ENCODE measurements at regions not wholly inside any gene's neighbourhood (a gene's known extent, or its start where the extent isn't known, plus 50 kb on each side); places are given as distances from the start of the nearest gene placed in this dataset.

DNA sequence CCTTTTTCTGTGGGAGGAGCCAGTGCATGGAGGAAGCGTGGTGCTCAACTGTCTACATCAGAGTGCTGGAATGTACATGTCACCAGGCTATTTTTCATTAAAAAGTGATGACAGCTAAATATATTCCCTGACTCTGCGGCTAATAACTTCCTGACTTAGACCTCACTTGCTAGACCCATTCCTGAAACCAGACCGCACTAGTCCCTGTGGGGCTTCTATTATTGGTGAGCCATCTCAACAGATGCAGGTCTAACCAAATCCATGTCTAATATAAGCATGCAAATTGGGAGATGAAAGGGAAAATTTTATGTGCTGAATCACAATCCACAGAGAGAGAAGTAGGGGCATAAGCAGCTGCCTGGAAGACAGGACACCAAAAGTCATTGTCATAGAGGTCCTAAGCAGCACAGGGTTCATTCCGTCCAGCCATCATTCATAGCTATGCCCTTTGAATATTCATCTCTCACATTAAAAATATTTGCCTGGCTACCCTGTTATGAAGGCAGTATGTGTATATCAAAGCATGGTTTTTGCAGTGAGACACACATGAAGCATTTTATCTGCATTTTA lies 110.9 kb upstream of the BLID start:
- DNase-seq: no peak

DNA sequence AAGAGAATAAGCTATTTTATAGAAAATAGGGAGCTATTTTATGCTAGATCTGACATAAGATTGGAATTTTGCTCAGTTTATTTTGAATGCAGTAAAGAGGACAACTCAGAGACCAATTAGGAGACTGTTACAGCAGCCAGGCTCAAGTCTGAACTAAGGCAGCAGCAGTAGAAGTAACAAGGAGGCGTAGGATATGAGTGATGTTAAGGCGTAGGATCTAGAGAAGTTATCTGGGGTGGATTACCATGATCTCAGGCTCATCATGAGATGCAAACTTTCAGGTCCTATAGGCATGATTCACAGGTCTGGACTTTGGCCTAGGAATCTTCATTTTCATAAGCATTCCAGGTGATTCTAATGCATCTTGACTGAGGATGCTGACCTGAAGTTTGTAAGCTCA lies 108.9 kb upstream of the BLID start:
- DNase-seq: no peak

DNA sequence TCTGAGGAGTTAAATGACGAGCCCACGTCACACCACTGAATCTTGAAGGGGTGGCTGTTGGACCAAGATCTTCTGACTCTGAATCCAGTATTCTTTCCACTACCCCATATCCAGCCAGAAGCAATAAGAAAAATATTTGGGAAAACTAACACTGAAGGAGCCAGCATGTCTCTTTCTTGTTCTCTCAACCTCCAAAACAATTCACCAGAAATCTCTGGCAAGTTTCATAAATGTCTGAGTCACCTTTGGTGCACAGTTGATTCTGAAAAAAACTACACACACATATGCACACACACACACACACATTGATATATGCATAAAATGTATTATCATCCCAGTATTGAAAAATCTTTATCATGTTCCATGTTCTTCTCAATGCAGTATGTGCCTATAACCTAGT lies 104.3 kb upstream of the BLID start:
- no peak for DNase-seq

DNA sequence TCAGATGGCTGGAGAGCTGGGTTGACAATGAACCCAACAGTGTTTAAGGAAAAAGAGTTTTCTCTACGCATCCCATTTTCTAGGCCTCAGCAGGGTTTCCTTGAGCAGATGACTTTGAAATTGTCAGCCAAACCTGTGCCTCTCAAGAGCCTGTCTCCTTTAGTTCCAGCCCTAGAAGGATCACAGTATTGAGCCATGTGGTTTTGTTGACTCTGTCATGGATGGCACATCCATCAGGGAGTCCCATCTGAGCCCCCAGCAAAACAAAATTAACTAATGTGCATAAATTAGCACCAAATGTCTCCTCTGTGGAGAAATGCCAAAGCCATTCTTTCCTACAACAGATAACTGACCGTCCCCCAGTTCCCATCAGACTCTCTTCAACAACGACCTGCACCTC lies 103.8 kb upstream of the BLID start:
- DNase-seq: no peak

DNA sequence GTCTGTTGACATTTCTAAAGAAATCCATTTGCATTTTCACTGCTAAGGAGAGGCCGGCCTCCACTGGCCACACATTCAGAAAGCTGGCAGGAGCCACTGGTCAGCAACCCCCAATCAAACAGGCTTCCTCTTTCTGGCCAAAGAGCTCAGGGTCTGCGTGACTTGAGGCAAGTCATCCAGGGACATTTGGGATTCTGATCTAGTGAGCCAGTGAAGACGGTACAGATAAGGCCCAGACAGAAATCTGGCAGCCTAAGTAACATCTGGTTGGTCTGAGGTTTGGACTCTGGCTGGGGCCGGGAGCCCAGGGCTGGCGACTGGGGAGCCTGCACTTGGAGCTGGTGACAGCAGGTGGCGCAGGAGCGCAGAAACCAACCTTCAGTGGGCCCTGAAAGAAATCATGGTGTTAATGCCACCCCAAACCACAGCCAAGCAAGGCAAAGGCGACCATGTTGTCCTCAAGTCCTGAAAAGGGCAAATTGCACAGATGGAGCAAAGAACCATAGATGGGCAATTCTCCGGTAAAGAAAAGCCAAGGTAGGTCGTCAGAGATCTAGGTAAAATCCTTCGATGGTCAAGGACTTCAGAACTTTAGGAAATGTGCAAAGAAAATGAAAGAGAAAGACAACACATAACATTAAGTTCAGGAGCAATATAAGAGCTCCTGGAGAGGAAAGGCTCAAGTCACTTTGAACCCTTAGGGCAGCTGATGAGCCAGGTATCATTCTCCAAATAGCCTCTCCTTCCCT lies 99.4 kb upstream of the BLID start:
- peak; percentile 74 for DNase-seq

DNA sequence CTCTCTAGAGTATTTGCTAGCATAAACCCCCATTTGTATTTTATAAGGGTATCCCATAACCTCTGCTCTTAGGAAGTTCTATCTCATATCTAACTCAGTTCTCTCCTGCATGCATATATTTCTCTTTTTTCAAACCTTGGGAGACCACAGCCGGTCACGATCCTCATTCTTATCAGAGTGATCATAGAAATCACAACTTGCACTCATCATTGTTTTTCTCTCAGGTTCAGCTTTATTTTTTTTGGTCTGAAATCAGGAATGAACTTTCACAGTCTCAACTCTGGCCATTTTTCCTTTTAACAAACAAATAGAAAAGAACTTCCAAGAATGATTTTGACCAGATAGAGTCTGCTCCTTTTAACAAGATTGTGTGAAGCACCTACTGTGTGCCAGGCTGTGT lies 98.6 kb upstream of the BLID start:
- no peak for DNase-seq

DNA sequence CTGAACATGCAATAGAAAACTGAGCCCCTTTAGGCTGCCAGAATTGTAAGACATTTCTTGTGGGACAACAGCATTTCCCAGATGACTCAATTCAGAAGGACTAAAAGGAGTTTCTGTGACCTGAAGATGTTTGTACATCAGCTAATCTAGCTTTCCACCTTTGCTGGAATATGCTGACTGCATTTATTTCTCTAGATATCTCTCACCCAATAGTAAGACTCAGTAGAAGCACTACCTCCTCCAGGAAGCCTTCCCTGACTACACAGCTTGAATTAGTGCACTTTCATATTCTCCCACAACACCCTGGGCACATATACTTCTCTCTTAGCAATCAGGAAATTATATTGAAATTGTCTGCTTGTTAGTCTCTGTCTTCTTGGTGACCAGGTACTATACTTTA lies 98.1 kb upstream of the BLID start:
- DNase-seq: no peak

DNA sequence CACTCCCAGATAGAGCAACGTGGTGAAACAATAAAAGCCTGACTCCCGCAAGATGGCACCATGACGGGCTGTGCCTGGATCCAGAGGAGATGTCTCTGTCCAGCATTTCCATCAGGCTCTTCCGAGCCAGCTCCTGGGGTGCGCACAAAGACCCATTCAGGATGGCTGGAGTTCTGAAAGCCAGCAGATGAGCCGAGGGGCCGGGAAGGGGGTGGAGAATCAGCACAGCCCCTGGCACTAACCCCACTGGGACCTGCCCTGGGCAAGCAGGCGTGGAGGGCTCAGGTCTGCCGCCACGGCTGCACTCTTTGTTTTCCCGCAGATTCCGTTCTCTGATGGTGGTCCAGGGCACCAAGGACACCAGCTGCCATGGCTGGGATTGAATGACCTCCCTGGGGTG lies 97.2 kb upstream of the BLID start:
- no peak for DNase-seq

DNA sequence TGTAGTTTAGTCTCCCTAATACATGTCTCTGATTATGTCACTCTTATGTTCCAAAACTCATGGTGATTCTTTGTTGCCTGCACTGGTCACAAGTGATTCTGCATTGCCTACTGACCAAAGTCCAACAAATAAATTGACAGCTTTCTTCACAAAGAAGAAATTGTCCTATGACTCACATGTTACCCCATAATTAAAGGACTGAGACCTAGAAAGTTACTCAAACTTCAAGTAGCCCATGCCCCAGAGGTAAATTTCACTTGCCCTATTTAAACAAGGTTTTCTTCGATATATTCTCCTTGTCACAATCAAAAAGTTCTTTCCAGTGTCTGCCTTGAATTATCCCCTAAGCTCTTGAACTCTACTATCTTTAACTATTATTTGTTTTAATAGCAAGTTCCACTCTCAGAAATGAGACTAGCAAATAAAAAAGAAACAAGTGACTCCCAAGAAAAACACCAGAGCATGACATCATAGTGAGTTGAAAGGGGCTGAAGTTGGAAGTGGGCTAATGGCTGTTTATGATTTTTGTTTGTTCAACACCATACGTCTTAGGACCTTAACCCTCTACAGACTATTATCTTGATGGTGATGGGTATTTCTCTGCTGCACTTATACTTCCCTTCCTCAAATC lies 94.5 kb upstream of the BLID start:
- no peak for DNase-seq

DNA sequence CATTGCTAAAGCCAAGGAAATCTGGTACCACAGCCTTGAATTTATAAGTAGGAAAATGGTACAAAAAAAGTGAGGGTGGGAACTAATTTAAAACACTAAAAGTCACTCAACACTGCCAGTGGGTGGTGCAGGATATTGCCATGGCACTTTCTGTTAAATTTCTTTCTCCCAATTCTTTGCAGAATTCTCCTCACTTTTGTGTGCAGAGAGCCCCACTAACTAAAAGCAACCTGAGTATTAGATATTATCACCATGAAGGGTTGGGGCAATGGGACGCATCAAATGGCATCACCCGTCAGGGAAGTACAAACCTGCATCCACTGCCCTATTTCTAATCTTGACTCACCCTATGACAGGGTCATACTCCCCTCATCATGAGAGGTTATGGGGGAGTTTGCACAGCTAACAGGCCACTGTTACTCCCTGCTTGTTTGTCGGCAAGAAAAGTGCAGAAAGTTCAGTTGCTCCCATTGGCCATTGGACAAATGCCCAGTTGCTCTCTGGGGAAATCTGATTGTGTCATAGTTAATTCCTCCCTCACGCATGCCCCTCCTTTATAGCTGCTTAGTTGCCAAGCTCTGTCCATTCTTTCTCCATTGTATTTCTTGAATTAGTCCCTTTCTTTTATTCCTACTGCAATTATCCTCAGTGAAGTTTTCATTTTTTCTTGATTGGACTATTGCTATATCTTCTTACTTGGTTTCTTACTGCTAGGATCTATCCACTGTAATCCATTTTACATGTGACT lies 93.8 kb upstream of the BLID start:
- DNase-seq: no peak

DNA sequence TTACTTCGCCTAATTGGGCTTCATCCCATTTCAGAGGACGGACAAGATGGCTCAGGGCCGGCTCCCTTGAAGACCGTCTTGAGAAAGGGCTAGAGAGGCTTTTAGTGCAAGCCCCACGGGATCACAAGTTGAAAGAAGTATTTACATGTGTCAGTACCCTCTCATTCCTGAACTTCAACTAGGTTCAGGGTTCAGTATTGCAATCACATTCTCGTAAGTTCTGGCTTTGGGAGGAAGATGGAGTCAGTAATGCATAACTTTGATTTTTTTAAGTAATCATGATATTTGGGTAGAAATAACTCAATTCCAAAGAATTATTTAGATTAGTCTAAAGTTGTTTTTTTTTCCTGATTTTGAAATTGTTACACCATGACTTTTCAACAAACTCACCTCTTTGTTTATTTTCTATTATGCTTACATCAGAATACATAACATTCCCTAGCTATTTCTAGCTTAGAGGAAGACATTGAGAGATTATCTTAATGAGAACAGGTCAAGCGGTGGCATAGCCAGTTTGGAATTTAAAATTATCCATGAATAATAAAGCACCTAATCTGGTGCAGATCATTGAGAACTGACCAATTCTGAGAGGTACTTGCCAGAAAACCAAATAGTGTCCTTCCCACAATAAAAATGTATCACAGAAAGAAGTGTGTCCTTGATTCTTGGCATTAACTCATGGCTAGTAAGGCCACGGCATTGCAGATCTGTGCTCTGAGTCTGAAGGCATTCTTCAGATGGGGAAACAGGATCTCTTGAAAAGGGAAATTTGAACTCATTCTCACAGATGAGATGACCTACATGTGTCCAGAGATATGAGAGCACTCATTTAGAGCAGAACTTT lies 92.1 kb upstream of the BLID start:
- DNase-seq: no peak

DNA sequence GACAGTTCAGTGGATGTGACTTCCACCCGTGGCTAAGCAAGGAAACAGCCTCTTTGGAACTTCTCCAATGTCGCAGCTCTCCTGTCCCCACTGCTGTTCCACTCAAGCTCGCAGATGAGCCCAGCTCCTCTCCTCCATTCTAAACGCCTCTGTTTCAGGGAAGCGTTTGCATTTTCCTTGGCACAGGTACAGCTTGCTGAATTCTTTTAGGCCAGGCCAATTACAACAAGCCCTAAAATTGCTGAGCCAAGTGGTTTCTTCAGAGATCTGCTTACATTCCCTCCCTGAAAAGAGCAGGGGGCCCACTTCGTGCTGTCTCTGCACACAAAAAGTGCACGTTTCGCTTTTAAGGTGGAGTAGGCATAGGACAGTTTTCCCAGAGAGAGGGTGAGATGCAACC lies 91.5 kb upstream of the BLID start:
- no peak for DNase-seq

DNA sequence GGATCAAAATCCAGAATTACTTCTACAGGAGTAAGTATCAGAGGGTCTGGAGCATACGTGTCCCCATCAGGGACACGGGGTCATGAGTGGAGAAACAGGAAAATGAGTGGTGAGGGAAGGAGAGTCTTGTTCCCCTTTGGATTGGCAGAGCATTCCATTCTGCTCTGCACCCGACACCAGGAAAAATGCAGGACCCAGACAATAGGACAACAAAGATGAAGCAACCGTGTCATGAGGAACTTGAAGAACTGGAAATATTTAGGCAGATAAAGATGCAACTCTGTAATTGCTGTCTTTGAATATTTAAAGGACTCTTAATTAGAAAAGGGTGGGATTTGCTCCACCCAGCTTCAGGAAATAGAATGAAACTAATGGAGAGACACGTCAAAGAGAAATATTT lies 89.0 kb upstream of the BLID start:
- DNase-seq: no peak

DNA sequence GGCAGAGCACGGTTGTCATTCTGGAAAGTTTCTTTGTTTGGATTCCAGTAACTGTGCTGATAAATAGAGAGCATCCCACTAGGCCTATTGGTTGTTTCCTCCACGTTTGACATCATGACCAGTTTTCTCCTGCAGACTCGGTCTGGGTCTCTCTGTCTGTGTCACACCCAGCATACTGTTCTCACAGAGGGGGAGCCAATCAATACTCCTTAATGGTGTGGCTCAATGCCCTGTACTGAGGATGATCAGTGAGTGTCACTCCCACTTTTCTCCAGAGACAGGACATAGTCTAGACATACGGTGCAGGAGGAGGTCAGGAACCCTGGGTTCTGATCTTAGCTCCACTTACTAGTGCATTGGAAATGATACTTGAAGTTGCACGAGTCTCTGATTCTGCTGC lies 88.2 kb upstream of the BLID start:
- DNase-seq: no peak

DNA sequence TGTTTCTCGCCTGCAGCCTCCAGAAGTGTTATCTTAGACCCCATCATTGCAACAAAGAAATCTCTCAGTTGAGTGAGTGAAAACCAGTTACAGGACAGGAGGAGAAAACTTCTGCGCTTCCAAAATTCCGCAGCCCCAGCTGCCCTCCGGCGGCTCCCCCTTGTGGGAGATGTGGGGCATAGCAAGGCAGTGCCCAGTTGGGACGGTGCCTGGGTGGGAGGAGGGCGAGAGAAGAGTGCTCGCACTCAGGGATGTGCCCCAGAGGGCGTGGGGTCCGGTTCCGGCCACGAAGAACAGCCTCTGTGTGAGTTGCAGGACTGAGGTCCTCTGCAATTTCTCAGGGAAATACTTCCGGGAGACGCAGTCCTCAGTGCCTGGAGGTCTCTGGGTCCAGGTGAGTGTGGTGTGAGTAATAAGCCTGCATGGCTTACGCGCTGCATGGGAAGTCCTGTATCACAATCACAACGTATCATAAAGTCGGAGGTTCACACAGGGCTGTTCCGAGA lies 87.0 kb upstream of the BLID start:
- peak; percentile 79 for DNase-seq

DNA sequence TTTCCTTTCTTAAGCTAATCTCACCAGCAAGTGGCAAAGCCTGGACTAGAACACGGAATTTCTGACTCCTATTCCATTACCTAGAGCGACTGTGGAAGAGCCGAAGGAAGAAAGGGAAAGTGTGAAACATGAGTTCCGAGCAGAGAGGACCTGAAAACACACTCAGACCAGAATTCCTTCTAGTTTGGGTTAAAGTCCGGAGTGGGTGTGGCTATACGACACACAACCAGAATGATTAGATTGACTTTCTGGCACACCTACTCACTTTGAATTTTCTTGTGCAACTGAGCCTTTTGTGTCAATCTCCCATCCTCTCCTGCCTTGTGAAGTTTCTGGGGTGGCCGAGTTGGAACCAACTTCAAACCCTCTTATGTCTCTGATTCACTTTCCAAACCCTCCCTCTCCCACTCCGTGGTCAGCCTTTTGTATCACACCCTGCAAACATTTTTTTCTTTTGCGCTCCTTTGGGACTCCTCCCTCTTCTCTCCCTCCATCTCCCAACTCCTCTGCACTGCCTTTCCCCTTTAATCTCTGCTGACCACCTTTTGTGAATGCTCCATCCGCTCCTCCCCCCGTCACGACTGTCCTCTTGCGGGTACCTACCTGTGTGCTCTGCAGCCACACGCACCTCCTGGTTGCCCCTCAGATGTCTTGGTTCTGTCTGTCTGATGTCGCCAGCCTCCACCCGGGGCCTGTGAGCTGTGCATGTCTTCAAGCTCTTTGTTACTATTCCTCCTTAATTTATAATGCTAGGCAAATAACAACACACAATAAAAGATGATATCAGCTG lies 86.3 kb upstream of the BLID start:
- no peak for DNase-seq

DNA sequence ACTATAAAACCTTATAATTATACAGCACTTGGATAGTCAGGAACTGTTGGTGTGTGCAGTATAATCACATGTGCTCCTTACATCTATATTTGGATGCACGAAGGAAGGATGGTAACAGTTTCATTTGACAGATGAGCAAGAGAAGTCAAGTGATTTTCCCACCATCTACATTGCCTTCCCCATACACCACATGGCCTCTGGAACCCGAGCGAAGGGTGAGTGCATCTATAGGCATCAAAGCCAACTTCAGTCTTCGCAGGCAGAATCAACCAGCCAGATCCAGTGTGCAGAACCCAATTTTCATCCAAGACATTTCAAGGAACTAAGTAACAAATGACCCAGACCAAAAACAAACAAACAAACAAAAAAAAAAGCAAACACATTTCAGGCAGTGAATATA lies 85.1 kb upstream of the BLID start:
- DNase-seq: no peak

DNA sequence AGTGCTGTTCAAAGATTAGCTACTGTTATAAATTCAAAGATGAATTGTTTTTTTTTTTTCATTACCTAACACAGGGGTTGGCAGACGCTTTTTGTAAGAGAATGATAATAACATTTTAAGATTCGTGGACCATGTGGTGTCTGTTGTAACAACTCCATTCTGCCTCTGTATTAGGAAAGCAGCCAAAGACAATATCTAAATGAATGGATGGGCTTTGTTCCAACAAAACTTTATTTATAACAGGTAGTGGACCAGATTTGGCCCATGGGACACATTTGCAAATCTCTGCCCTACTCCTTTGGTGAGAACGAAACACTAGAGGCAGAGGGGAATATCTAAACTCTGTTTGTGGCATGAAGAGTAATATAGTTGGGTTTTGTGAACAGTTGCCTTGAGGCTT lies 83.6 kb upstream of the BLID start:
- no peak for DNase-seq

DNA sequence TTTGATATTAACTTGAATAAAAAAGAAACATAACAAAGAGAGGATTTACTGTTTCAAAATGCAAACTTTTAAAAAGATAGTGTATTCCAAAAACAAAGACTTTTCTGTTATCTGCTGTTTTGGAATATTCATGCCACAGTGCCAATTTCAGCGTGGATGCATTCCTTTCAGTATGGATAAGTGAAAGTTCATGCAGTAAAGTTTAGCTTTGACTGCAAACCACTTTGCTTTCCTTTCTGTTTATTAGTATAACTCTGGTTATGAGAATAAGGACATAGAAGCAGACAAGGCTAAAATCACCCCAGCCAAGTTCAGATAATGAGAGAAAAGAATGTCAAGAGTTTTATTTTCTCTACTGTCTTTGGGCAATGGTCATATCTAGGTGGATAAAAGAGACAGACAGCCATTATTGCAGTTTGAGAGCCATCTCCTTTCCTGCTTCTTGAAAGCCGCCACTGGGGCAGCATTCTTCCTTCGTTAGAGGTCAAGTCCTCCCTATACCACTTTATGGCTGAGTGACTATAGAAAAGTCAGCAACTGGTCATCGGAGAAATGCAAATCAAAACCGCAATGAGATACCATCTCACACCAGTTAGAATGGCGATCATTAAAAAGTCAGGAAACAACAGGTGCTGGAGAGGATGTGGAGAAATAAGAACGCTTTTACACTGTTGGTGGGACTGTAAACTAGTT lies 82.4 kb upstream of the BLID start:
- no peak for DNase-seq

DNA sequence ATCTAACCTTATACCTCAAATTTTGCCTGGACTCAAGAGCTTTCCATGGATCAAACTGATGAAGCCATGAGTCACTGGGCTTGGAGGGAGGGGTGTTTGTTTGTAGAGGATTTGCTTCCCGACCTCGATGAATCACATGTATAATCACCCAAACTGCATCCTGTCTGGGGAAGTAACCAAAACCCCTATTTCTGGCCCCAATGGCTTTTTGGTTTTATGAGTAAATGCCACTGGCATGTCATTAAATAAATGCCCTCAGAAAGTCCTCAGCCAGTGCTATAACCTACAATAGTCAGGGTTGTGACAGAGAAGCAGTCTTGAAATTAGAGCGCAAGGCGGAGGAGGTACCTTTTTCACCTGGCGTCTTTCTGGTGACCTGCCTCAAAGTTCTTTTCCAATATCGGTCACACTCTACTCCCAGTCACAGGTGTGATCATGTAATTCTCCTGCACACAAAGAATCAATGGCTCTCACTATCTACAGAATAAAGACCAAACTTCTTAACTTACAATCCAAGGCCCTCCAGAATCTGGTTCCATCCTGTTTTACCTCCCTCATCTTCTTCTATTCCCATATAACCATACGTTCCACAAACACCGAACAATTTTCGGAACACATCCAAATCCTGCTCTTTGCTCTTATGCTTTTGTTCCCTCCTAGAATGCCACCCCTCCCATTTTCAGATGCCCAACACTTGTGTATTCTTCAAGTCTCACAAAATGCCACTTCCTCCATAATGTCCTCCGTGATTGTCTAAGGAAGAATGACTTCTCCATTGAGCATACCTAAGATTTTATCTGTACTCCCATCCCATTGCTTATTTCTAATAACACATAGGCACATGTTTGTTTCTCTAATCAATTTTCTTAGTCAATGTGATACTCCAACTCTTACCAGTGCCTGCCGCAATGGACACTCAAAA lies 81.3 kb upstream of the BLID start:
- DNase-seq: no peak

Measured in activated CD8-positive, alpha-beta memory T cell treated with anti-CD3 and anti-CD28 coated beads, Interleukin-2, amount 50 U/mL, for 48 hours (primary cell).